ENCODE measurements at regions not wholly inside any gene's neighbourhood (a gene's known extent, or its start where the extent isn't known, plus 50 kb on each side); places are given as distances from the start of the nearest gene placed in this dataset.

GRCh38 chr13:31903111-31903815 lies 128.3 kb upstream of the FRY start:
- in situ Hi-C loops (cut with HindIII; ENCODE audit: low pct_unique_long_range_greater_than_20kb, low sequenced_read_pairs), result no loop called here
- TF ChIP-seq JUND (IDR thresholded peaks at IDR 0.05; ENCODE audit: low read depth), result no peak
- no peak for DNase-seq (ENCODE audit: low read depth in 1 of 2, low spot score in 1 of 2)

- TF ChIP-seq JUND (IDR thresholded peaks at IDR 0.05; ENCODE audit: low read depth), result no peak
- DNase-seq (ENCODE audit: low read depth in 1 of 2, low spot score in 1 of 2), result no peak
- in situ Hi-C loops (cut with HindIII; ENCODE audit: low pct_unique_long_range_greater_than_20kb, low sequenced_read_pairs), result no loop called here
These were observed 126.4 kb upstream of the FRY start for GRCh38 chr13:31904941-31905824.

- no peak for DNase-seq (ENCODE audit: low read depth in 1 of 2, low spot score in 1 of 2)
- in situ Hi-C loops (cut with HindIII; ENCODE audit: low pct_unique_long_range_greater_than_20kb, low sequenced_read_pairs), result no loop called here
- TF ChIP-seq JUND (IDR thresholded peaks at IDR 0.05; ENCODE audit: low read depth), result no peak
These were observed 125.6 kb upstream of the FRY start for GRCh38 chr13:31905961-31906360.

- in situ Hi-C loops (cut with HindIII; ENCODE audit: low pct_unique_long_range_greater_than_20kb, low sequenced_read_pairs), result no loop called here
- DNase-seq (ENCODE audit: low read depth in 1 of 2, low spot score in 1 of 2), result no peak
- no peak for TF ChIP-seq JUND (IDR thresholded peaks at IDR 0.05; ENCODE audit: low read depth)
These were observed 122.7 kb upstream of the FRY start for GRCh38 chr13:31908696-31909411.

GRCh38 chr13:31909864-31910551 lies 121.6 kb upstream of the FRY start:
- in situ Hi-C loops (cut with HindIII; ENCODE audit: low pct_unique_long_range_greater_than_20kb, low sequenced_read_pairs), result no loop called here
- TF ChIP-seq JUND (IDR thresholded peaks at IDR 0.05; ENCODE audit: low read depth), result no peak
- DNase-seq (ENCODE audit: low read depth in 1 of 2, low spot score in 1 of 2), result peak; percentile 9 to 66

GRCh38 chr13:31910633-31911032 lies 120.9 kb upstream of the FRY start:
- in situ Hi-C loops (cut with HindIII; ENCODE audit: low pct_unique_long_range_greater_than_20kb, low sequenced_read_pairs), result no loop called here
- no peak for TF ChIP-seq JUND (IDR thresholded peaks at IDR 0.05; ENCODE audit: low read depth)
- DNase-seq (ENCODE audit: low read depth in 1 of 2, low spot score in 1 of 2), result no peak

GRCh38 chr13:31912647-31913401 lies 118.8 kb upstream of the FRY start:
- TF ChIP-seq JUND (IDR thresholded peaks at IDR 0.05; ENCODE audit: low read depth), result no peak
- DNase-seq (ENCODE audit: low read depth in 1 of 2, low spot score in 1 of 2), result no peak
- in situ Hi-C loops (cut with HindIII; ENCODE audit: low pct_unique_long_range_greater_than_20kb, low sequenced_read_pairs), result no loop called here

- in situ Hi-C loops (cut with HindIII; ENCODE audit: low pct_unique_long_range_greater_than_20kb, low sequenced_read_pairs), result no loop called here
- DNase-seq (ENCODE audit: low read depth in 1 of 2, low spot score in 1 of 2), result peak in 1 of 2 experiments; percentile 61
These were observed 118.1 kb upstream of the FRY start for GRCh38 chr13:31913459-31913858.

GRCh38 chr13:31914843-31915242 lies 116.7 kb upstream of the FRY start:
- DNase-seq (ENCODE audit: low read depth in 1 of 2, low spot score in 1 of 2), result no peak
- in situ Hi-C loops (cut with HindIII; ENCODE audit: low pct_unique_long_range_greater_than_20kb, low sequenced_read_pairs), result no loop called here
- TF ChIP-seq JUND (IDR thresholded peaks at IDR 0.05; ENCODE audit: low read depth), result no peak

More at GRCh38 chr13:31913459-31913858, 118.1 kb upstream of the FRY start:
- TF ChIP-seq JUND (IDR thresholded peaks at IDR 0.05; ENCODE audit: low read depth), result no peak

- in situ Hi-C loops (cut with HindIII; ENCODE audit: low pct_unique_long_range_greater_than_20kb, low sequenced_read_pairs), result no loop called here
- TF ChIP-seq JUND (IDR thresholded peaks at IDR 0.05; ENCODE audit: low read depth), result no peak
- DNase-seq (ENCODE audit: low read depth in 1 of 2, low spot score in 1 of 2), result no peak
These were observed 112.9 kb upstream of the FRY start for GRCh38 chr13:31918707-31919106.

GRCh38 chr13:31919241-31919640 lies 112.3 kb upstream of the FRY start:
- in situ Hi-C loops (cut with HindIII; ENCODE audit: low pct_unique_long_range_greater_than_20kb, low sequenced_read_pairs), result no loop called here
- no peak for DNase-seq (ENCODE audit: low read depth in 1 of 2, low spot score in 1 of 2)
- no peak for TF ChIP-seq JUND (IDR thresholded peaks at IDR 0.05; ENCODE audit: low read depth)
